GM19240 (cell line): ENCODE measurements at regions not wholly inside any gene's neighbourhood (a gene's known extent, or its start where the extent isn't known, plus 50 kb on each side); places are given as distances from the start of the nearest gene placed in this dataset.
"Not testable (repeated sequence)": the region's sequence is repeated elsewhere in the genome, so short reads cannot be mapped to it uniquely, and the experiment has no call there.

ENCODE experiments used
- DNase-seq: peaks from one replicate; pipeline ENCODE4 v3.0.0; 2011; ENCODE audit warnings: low spot score; ENCODE audit not compliant: insufficient read length

GRCh38 chr10:64394744-64395143 lies 873.5 kb downstream of the REEP3 start:
- no peak for DNase-seq

GRCh38 chr10:64396105-64396708 lies 875.0 kb downstream of the REEP3 start:
- no peak for DNase-seq

GRCh38 chr10:64397125-64397524 lies 875.9 kb downstream of the REEP3 start:
- DNase-seq = no peak

- no peak for DNase-seq
Observed at GRCh38 chr10:64408391-64409183, 887.4 kb downstream of the REEP3 start.

GRCh38 chr10:64409349-64409748 lies 888.1 kb downstream of the REEP3 start:
- DNase-seq = no peak

GRCh38 chr10:64416011-64416410 lies 894.8 kb downstream of the REEP3 start:
- DNase-seq = no peak

GRCh38 chr10:64419461-64419860 lies 898.3 kb downstream of the REEP3 start:
- DNase-seq = no peak

- DNase-seq = no peak
Observed at GRCh38 chr10:64426745-64427144, 905.5 kb downstream of the REEP3 start.

GRCh38 chr10:64430690-64431323 lies 909.6 kb downstream of the REEP3 start:
- no peak for DNase-seq

GRCh38 chr10:64441872-64442271 lies 920.7 kb downstream of the REEP3 start:
- not testable (repeated sequence) for DNase-seq

- DNase-seq = no peak
Observed at GRCh38 chr10:64444163-64444562, 923.0 kb downstream of the REEP3 start.

- DNase-seq = no peak
Observed at GRCh38 chr10:64444564-64444963, 923.4 kb downstream of the REEP3 start.

GRCh38 chr10:64449603-64450002 lies 928.4 kb downstream of the REEP3 start:
- no peak for DNase-seq

GRCh38 chr10:64450312-64450711 lies 929.1 kb downstream of the REEP3 start:
- no peak for DNase-seq

GRCh38 chr10:64454962-64455361 lies 933.8 kb downstream of the REEP3 start:
- no peak for DNase-seq

- no peak for DNase-seq
Observed at GRCh38 chr10:64458306-64458705, 937.1 kb downstream of the REEP3 start.

GRCh38 chr10:64463406-64463805 lies 942.2 kb downstream of the REEP3 start:
- no peak for DNase-seq

GRCh38 chr10:64465653-64466052 lies 944.5 kb downstream of the REEP3 start:
- DNase-seq = no peak

GRCh38 chr10:64468219-64468618 lies 947.0 kb downstream of the REEP3 start:
- DNase-seq = no peak

GRCh38 chr10:64476506-64476905 lies 955.3 kb downstream of the REEP3 start:
- no peak for DNase-seq

- no peak for DNase-seq
Observed at GRCh38 chr10:64477791-64478190, 956.6 kb downstream of the REEP3 start.

- DNase-seq = no peak
Observed at GRCh38 chr10:64484811-64485330, 963.7 kb downstream of the REEP3 start.
